Liver (tissue), 8 donors: ENCODE measurements at regions not wholly inside any gene's neighbourhood (a gene's known extent, or its start where the extent isn't known, plus 50 kb on each side); places are given as distances from the start of the nearest gene placed in this dataset.

Source experiments
- DNase-seq: peaks from one replicate; pipeline ENCODE4 v3.0.0-alpha.2; 2017; ENCODE audit warnings: low spot score
- H3K27ac ChIP-seq, 2 donors: one replicate each; pipeline ENCODE4 v1.7.0; 2013; ENCODE audit warnings: inconsistent platforms in 2 of 2, low read length in 2 of 2, control low read depth in 1 of 2, low read depth in 1 of 2, mild to moderate bottlenecking in 1 of 2
- H3K27me3 ChIP-seq, 4 donors: one replicate each; pipeline versions ENCODE4 v1.6.1 to v1.7.0; 2013; ENCODE audit warnings: low read length in 3 of 4, inconsistent platforms in 1 of 4, mild to moderate bottlenecking in 1 of 4, moderate library complexity in 1 of 4; ENCODE audit not compliant: control insufficient read depth in 4 of 4, insufficient read depth in 4 of 4
- H3K36me3 ChIP-seq, 4 donors: one replicate each; pipeline versions ENCODE4 v1.6.1 to v1.7.0; 2013; ENCODE audit warnings: low read length in 3 of 4, mild to moderate bottlenecking in 3 of 4, low read depth in 1 of 4, moderate library complexity in 1 of 4; ENCODE audit not compliant: control insufficient read depth in 4 of 4, insufficient read depth in 3 of 4
- H3K4me1 ChIP-seq, 4 donors: one replicate each; pipeline versions ENCODE4 v1.6.1 to v1.7.0; 2013; ENCODE audit warnings: low read length in 3 of 4, mild to moderate bottlenecking in 3 of 4, moderate library complexity in 1 of 4; ENCODE audit not compliant: control insufficient read depth in 4 of 4, insufficient read depth in 4 of 4
- H3K4me3 ChIP-seq, 3 donors: one replicate each; pipeline versions ENCODE4 v1.6.1 to v1.7.0; 2013; ENCODE audit warnings: low read length in 3 of 3, control low read depth in 1 of 3, low read depth in 1 of 3, mild to moderate bottlenecking in 1 of 3
- H3K9ac ChIP-seq, 2 donors: one replicate each; pipeline ENCODE4 v1.7.0; 2013; ENCODE audit warnings: low read length in 2 of 2, mild to moderate bottlenecking in 2 of 2, moderate library complexity in 2 of 2, control low read depth in 1 of 2, low read depth in 1 of 2
- H3K9me3 ChIP-seq, 4 donors: one replicate each; pipeline versions ENCODE4 v1.6.1 to v1.7.0; 2013; ENCODE audit warnings: low read length in 3 of 4; ENCODE audit not compliant: control insufficient read depth in 4 of 4
- ATF3 ChIP-seq: IDR thresholded peaks from 2 replicates; pipeline ENCODE4 v1.6.1; 2016; ENCODE audit warnings: antibody characterized with exemption
- EGR1 ChIP-seq, 2 donors: IDR thresholded peaks; 2 replicates each; pipeline ENCODE4 v1.6.1; 2016 to 2018; ENCODE audit warnings: antibody characterized with exemption in 2 of 2, low read depth in 2 of 2
- FOXA1 ChIP-seq: IDR thresholded peaks from 2 replicates; pipeline ENCODE4 v1.6.1; 2016; ENCODE audit warnings: antibody characterized with exemption
- FOXA2 ChIP-seq: IDR thresholded peaks from 2 replicates; pipeline ENCODE4 v1.6.1; 2016; ENCODE audit warnings: antibody characterized with exemption
- GABPA ChIP-seq, 2 donors: IDR thresholded peaks in 1 of 2; conservative IDR thresholded peaks in 1 of 2; 2 replicates each; pipeline ENCODE4 v1.6.1; 2016; ENCODE audit warnings: antibody characterized with exemption in 2 of 2, mild to moderate bottlenecking in 1 of 2, moderate library complexity in 1 of 2
- JUND ChIP-seq, 2 donors: IDR thresholded peaks; 2 replicates each; pipeline ENCODE4 v1.6.1; 2016; ENCODE audit warnings: antibody characterized with exemption in 2 of 2
- MAX ChIP-seq: IDR thresholded peaks from 2 replicates; pipeline ENCODE4 v1.6.1; 2016; ENCODE audit warnings: antibody characterized with exemption
- NR2F2 ChIP-seq: IDR thresholded peaks from 2 replicates; pipeline ENCODE4 v1.6.1; 2016; ENCODE audit warnings: antibody characterized with exemption
- RAD21 ChIP-seq, 2 donors: IDR thresholded peaks; 2 replicates each; pipeline ENCODE4 v1.6.1; 2016; ENCODE audit warnings: antibody characterized with exemption in 2 of 2, mild to moderate bottlenecking in 2 of 2
- REST ChIP-seq: IDR thresholded peaks from 2 replicates; pipeline ENCODE4 v1.6.1; 2016; ENCODE audit warnings: antibody characterized with exemption, mild to moderate bottlenecking
- RXRA ChIP-seq, 2 donors: IDR thresholded peaks; 2 replicates each; pipeline ENCODE4 v1.6.1; 2017 to 2018; ENCODE audit warnings: antibody characterized with exemption in 2 of 2, mild to moderate bottlenecking in 1 of 2
- SP1 ChIP-seq: IDR thresholded peaks from 2 replicates; pipeline ENCODE4 v1.6.1; 2018; ENCODE audit warnings: antibody characterized with exemption, mild to moderate bottlenecking
- WGBS: extraction: QIAGEN DNeasy Blood & Tissue Kit; methylation state at CpG from one replicate; pipeline ENCODE4 v1.1.7; 2013; 5-methylcytosine and 5-hydroxymethylcytosine counted together
- TF ChIP-seq, protein P1 (sequence below): IDR thresholded peaks from 2 replicates; pipeline ENCODE4 v1.6.1; 2016; ENCODE audit warnings: antibody characterized with exemption
- TF ChIP-seq, protein P2 (sequence below): fragments of 150-350 bp; IDR thresholded peaks from 2 replicates; pipeline ENCODE4 v1.5.1; 2017; ENCODE audit warnings: improper control_type of control experiment, low read depth, low read length; ENCODE audit not compliant: missing input control
- donor health status: healthy.
- donor health status: healthy.
- donor health status: healthy.
- donor health status: healthy.
- donor health status: healthy.

GRCh38 chr6:109299265-109299607, 83.0 kb downstream of the CD164 start:
- no peaks in the 10 kb centered on the region for H3K27me3 ChIP-seq
- no peaks in the 10 kb centered on the region for H3K36me3 ChIP-seq
- H3K9ac ChIP-seq: no peak overlapping the region
- TF ChIP-seq ATF3: no peak
- TF ChIP-seq, protein P1, sequence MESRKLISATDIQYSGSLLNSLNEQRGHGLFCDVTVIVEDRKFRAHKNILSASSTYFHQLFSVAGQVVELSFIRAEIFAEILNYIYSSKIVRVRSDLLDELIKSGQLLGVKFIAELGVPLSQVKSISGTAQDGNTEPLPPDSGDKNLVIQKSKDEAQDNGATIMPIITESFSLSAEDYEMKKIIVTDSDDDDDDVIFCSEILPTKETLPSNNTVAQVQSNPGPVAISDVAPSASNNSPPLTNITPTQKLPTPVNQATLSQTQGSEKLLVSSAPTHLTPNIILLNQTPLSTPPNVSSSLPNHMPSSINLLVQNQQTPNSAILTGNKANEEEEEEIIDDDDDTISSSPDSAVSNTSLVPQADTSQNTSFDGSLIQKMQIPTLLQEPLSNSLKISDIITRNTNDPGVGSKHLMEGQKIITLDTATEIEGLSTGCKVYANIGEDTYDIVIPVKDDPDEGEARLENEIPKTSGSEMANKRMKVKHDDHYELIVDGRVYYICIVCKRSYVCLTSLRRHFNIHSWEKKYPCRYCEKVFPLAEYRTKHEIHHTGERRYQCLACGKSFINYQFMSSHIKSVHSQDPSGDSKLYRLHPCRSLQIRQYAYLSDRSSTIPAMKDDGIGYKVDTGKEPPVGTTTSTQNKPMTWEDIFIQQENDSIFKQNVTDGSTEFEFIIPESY: no peak
- no peak for TF ChIP-seq RXRA (IDR thresholded peaks at IDR 0.05)
- TF ChIP-seq RAD21 (IDR thresholded peaks at IDR 0.05): no peak
- TF ChIP-seq JUND (IDR thresholded peaks at IDR 0.05): no peak
- no peak for TF ChIP-seq FOXA1
- TF ChIP-seq SP1: no peak
- TF ChIP-seq REST: no peak
- TF ChIP-seq FOXA2: no peak
- no peak for TF ChIP-seq MAX
- no peak for TF ChIP-seq GABPA (IDR thresholded peaks at IDR 0.05 in 1 of 2, conservative IDR thresholded peaks at IDR 0.05 in 1 of 2)
- TF ChIP-seq, protein P2, sequence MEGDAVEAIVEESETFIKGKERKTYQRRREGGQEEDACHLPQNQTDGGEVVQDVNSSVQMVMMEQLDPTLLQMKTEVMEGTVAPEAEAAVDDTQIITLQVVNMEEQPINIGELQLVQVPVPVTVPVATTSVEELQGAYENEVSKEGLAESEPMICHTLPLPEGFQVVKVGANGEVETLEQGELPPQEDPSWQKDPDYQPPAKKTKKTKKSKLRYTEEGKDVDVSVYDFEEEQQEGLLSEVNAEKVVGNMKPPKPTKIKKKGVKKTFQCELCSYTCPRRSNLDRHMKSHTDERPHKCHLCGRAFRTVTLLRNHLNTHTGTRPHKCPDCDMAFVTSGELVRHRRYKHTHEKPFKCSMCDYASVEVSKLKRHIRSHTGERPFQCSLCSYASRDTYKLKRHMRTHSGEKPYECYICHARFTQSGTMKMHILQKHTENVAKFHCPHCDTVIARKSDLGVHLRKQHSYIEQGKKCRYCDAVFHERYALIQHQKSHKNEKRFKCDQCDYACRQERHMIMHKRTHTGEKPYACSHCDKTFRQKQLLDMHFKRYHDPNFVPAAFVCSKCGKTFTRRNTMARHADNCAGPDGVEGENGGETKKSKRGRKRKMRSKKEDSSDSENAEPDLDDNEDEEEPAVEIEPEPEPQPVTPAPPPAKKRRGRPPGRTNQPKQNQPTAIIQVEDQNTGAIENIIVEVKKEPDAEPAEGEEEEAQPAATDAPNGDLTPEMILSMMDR: no peak
- TF ChIP-seq EGR1 (IDR thresholded peaks at IDR 0.05; ENCODE audit: low read depth in 2 of 2): no peak
- H3K27ac ChIP-seq: no peak overlapping the region
- peaks cover 0 to 2% (median under 1%) of the 10 kb centered on the region in 4 donors for H3K4me1 ChIP-seq
- no peak overlapping the region for H3K4me3 ChIP-seq
- no peak for DNase-seq
- no peaks in the 10 kb centered on the region for H3K9me3 ChIP-seq
- 63% methylated on average over 1 of the region's 1 CpG for WGBS

DNA sequence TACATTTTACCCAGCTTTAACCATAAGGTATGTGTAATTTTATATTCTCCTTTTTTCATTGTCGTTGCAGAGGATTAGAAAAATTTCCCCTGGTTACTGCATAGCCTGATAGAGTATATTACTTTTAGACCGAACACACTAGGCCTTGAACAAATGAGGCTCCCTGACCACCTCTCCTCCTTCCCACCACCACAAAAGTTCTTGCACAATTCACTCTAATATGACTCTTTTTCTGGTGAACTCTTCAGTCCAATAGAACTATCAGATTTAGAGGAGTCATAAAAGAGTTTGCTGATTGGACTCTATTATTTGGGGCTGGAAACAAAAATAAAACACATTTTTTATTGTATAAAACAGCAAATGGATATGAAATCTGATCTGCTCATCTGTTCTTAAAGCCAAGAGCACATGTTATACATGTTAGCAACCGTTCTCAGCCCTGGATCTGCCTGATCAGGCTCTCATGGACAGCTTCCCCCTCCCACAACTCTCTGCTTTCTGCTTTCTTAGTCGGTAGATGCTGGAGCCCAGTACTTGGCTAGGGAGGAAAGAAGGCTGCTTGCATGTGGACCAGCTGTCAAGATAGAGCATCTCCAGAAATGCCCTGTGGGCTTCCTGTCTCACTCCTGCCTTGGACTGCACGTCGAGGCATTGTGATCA, 83.5 kb downstream of the CD164 start:
- Histone ChIP-seq H3K27me3 (no peaks in the 10 kb centered on the region), H3K4me3 (no peak overlapping the region), H3K36me3 (no peaks in the 10 kb centered on the region), H3K9ac (no peak overlapping the region), H3K9me3 (no peaks in the 10 kb centered on the region), H3K27ac (no peak overlapping the region), H3K4me1 (no peaks in the 10 kb centered on the region)
- TF ChIP-seq MAX: no peak
- TF ChIP-seq NR2F2: no peak
- TF ChIP-seq REST: no peak
- no peak for DNase-seq
- 81% methylated on average over 6 of the region's 6 CpGs for WGBS
